Colonic mucosa (tissue), 4 donors: ENCODE measurements at regions not wholly inside any gene's neighbourhood (a gene's known extent, or its start where the extent isn't known, plus 50 kb on each side); places are given as distances from the start of the nearest gene placed in this dataset.

Experiments
- DNase-seq: peaks from one replicate; pipeline ENCODE4 v3.0.0-alpha.2; 2020
- H3K27ac ChIP-seq: fragments of 200-600 bp; one replicate; pipeline ENCODE4 v1.8.0; 2021
- H3K27me3 ChIP-seq: fragments of 200-600 bp; one replicate; pipeline ENCODE4 v1.8.0; 2021
- H3K36me3 ChIP-seq: fragments of 200-600 bp; one replicate; pipeline ENCODE4 v1.8.0; 2021
- H3K4me1 ChIP-seq: fragments of 200-600 bp; one replicate; pipeline ENCODE4 v1.8.0; 2021; ENCODE audit warnings: mild to moderate bottlenecking
- H3K4me3 ChIP-seq: fragments of 200-600 bp; one replicate; pipeline ENCODE4 v1.8.0; 2021
- H3K9ac ChIP-seq, 2 donors: one replicate each; pipeline ENCODE4 v1.7.0; 2013; ENCODE audit warnings: control low read depth in 2 of 2, low read depth in 2 of 2, low read length in 2 of 2
- H3K9me3 ChIP-seq: fragments of 200-600 bp; one replicate; pipeline ENCODE4 v1.8.0; 2021
- CTCF ChIP-seq: fragments of 200-600 bp; IDR thresholded peaks from one replicate; pipeline ENCODE4 v1.8.0; 2022; ENCODE audit warnings: antibody characterized with exemption, mild to moderate bottlenecking
- intact Hi-C: fragments of 100-400 bp; cut with DNase I; formaldehyde crosslinking; loops from one replicate; pipeline ENCODE4 v1.14.1; 2022
- donor health status: healthy.
- donor health status: DM: no; HTN: no; CAD: no.
- donor health status: DM: no; HTN: no; CAD: no.

GRCh38 chr2:223692191-223692947 is 90.2 kb upstream of the SCG2 start:
- DNase-seq = no peak
- Histone ChIP-seq H3K27me3 (no peaks in the 10 kb centered on the region), H3K9ac (no peak overlapping the region), H3K4me1 (no peaks in the 10 kb centered on the region), H3K27ac (no peak overlapping the region), H3K36me3 (no peaks in the 10 kb centered on the region), H3K4me3 (no peak overlapping the region), H3K9me3 (no peaks in the 10 kb centered on the region)
- peak; percentile 42 for TF ChIP-seq CTCF
- intact Hi-C loops = no loop called here

GRCh38 chr2:223688094-223688835 is 86.1 kb upstream of the SCG2 start:
- intact Hi-C loops = no loop called here
- Histone ChIP-seq H3K27ac (no peak overlapping the region), H3K9me3 (no peaks in the 10 kb centered on the region), H3K36me3 (no peaks in the 10 kb centered on the region), H3K4me1 (no peaks in the 10 kb centered on the region), H3K4me3 (no peak overlapping the region), H3K9ac (no peak overlapping the region), H3K27me3 (no peaks in the 10 kb centered on the region)
- DNase-seq = no peak
- no peak for TF ChIP-seq CTCF

GRCh38 chr2:223681125-223681524 is 79.0 kb upstream of the SCG2 start:
- Histone ChIP-seq H3K36me3 (no peaks in the 10 kb centered on the region), H3K4me3 (no peak overlapping the region), H3K27ac (no peak overlapping the region), H3K9ac (no peak overlapping the region), H3K4me1 (no peaks in the 10 kb centered on the region), H3K9me3 (no peaks in the 10 kb centered on the region), H3K27me3 (no peaks in the 10 kb centered on the region)
- intact Hi-C loops = no loop called here
- TF ChIP-seq CTCF = no peak
- no peak for DNase-seq

GRCh38 chr2:223674998-223675609 is 72.9 kb upstream of the SCG2 start:
- Histone ChIP-seq H3K27me3 (no peaks in the 10 kb centered on the region), H3K9me3 (no peaks in the 10 kb centered on the region), H3K27ac (no peak overlapping the region), H3K4me1 (no peaks in the 10 kb centered on the region), H3K9ac (no peak overlapping the region), H3K4me3 (no peak overlapping the region), H3K36me3 (no peaks in the 10 kb centered on the region)
- intact Hi-C loops = no loop called here
- DNase-seq = no peak
- no peak for TF ChIP-seq CTCF

GRCh38 chr2:223669453-223670225 is 67.5 kb upstream of the SCG2 start:
- H3K27ac ChIP-seq = no peak overlapping the region
- intact Hi-C loops = no loop called here
- H3K4me1 ChIP-seq = no peaks in the 10 kb centered on the region
- no peaks in the 10 kb centered on the region for H3K36me3 ChIP-seq
- no peaks in the 10 kb centered on the region for H3K9me3 ChIP-seq
- no peak overlapping the region for H3K4me3 ChIP-seq
- TF ChIP-seq CTCF = no peak
- no peak overlapping the region for H3K9ac ChIP-seq
- no peak for DNase-seq
- H3K27me3 ChIP-seq = no peaks in the 10 kb centered on the region
